ENCODE measurements at regions not wholly inside any gene's neighbourhood (a gene's known extent, or its start where the extent isn't known, plus 50 kb on each side); places are given as distances from the start of the nearest gene placed in this dataset.

- no peak overlapping the region for H3K4me2 ChIP-seq (ENCODE audit: insufficient read depth, low read length)
- H3K36me3 ChIP-seq (ENCODE audit: control insufficient read depth, insufficient read depth, low read length), result no peaks in the 10 kb centered on the region
- TF ChIP-seq ZBTB1 (CRISPR knock-in tag; IDR thresholded peaks at IDR 0.05; ENCODE audit: borderline replicate concordance, low read depth), result no peak
- TF ChIP-seq ZNF311 (CRISPR knock-in tag; IDR thresholded peaks at IDR 0.05), result no peak
- no peak for TF ChIP-seq PHF21A (IDR thresholded peaks at IDR 0.05; ENCODE audit: borderline replicate concordance, low read depth)
- no peak for TF ChIP-seq STAT5B (CRISPR knock-in tag; IDR thresholded peaks at IDR 0.05)
- TF ChIP-seq MEIS2 (IDR thresholded peaks at IDR 0.05; ENCODE audit: partially characterized antibody), result no peak
- no peak for TF ChIP-seq MAFK (IDR thresholded peaks at IDR 0.05; ENCODE audit: low read length)
- no peak for TF ChIP-seq ZNF639 (CRISPR knock-in tag; conservative IDR thresholded peaks at IDR 0.05 in 1 of 2, IDR thresholded peaks at IDR 0.05 in 1 of 2)
- no peak for TF ChIP-seq ZNF143 (CRISPR knock-in tag; IDR thresholded peaks at IDR 0.05)
- no peak for TF ChIP-seq CBFA2T3 (IDR thresholded peaks at IDR 0.05)
- no peak for TF ChIP-seq FOXP1 (CRISPR knock-in tag; IDR thresholded peaks at IDR 0.05)
- no peak for TF ChIP-seq ETS1 (conservative IDR thresholded peaks at IDR 0.05; ENCODE audit: control insufficient read depth, low read depth, low read length)
- no peak for TF ChIP-seq ILF3 (IDR thresholded peaks at IDR 0.05; ENCODE audit: borderline replicate concordance)
- no peak for TF ChIP-seq TRIM24 (IDR thresholded peaks at IDR 0.05)
- TF ChIP-seq FOSL1 (tag; conservative IDR thresholded peaks at IDR 0.05), result no peak
- TF ChIP-seq FOXK1 (CRISPR knock-in tag; IDR thresholded peaks at IDR 0.05; ENCODE audit: borderline replicate concordance), result no peak
- no peak for TF ChIP-seq GATAD2A (IDR thresholded peaks at IDR 0.05)
- TF ChIP-seq CTBP1 (IDR thresholded peaks at IDR 0.05; ENCODE audit: borderline replicate concordance), result no peak
- TF ChIP-seq SRSF7 (optimal IDR thresholded peaks at IDR 0.05; ENCODE audit: low read depth, low read length), result no peak
- no peak for TF ChIP-seq ZNF133 (CRISPR knock-in tag; IDR thresholded peaks at IDR 0.05)
- no peak for TF ChIP-seq SRF (CRISPR knock-in tag; IDR thresholded peaks at IDR 0.05)
- H3K9ac ChIP-seq (ENCODE audit: insufficient read depth in 1 of 2, low read depth in 2 of 2, low read length in 2 of 2), result no peak overlapping the region
- no peak overlapping the region for H2AFZ ChIP-seq (ENCODE audit: low read depth, low read length)
- H3K79me2 ChIP-seq (ENCODE audit: control insufficient read depth, insufficient read depth, low read length), result no peaks in the 10 kb centered on the region
- H3K4me3 ChIP-seq, result no peak overlapping the region
- no peak for DNase-seq (ENCODE audit: extremely low read depth in 1 of 4, low spot score in 3 of 4)
- ATAC-seq, result no peak; the same call in 1 of the 3 replicates
- intact Hi-C loops (cut with micrococcal nuclease) (no loop called here), in situ Hi-C loops (cut with MboI) (no loop called here)
- POLR2A ChIA-PET, result no interaction called here
- no peaks in the 10 kb centered on the region for H4K20me1 ChIP-seq (replicated peaks; ENCODE audit: control insufficient read depth, insufficient read depth, low read length)
- H3K9me1 ChIP-seq (ENCODE audit: control insufficient read depth, insufficient read depth, low read length), result no peaks in the 10 kb centered on the region
- WGBS (ENCODE audit: insufficient coverage, low coverage, missing lambda C conversion rate), result 0% methylated on average over 18 of the region's 21 CpGs
- H3K9me3 ChIP-seq (replicated peaks; ENCODE audit: control insufficient read depth, insufficient read depth, low read depth, low read length), result no peaks in the 10 kb centered on the region
- BruUV-seq (replicated peaks), result no TSS peak
- no peaks in the 10 kb centered on the region for H3K4me1 ChIP-seq (replicated peaks in 1 of 2; ENCODE audit: control insufficient read depth in 2 of 2, insufficient read depth in 2 of 2, low read length in 2 of 2)
- H3K27ac ChIP-seq (ENCODE audit: extremely low read depth, low read depth, low read length), result no peak overlapping the region
- H3K27me3 ChIP-seq (ENCODE audit: control insufficient read depth in 2 of 2, insufficient read depth in 2 of 2, low read length in 2 of 2), result no peaks in the 10 kb centered on the region
- no peak for FAIRE-seq
- CTCF ChIA-PET (ENCODE audit: low intra/inter-chr PET ratio), result no interaction called here
Observed at GRCh38 chrX:729583-730409, 99.2 kb downstream of the SHOX start.
